Colonic mucosa (tissue), 4 donors: ENCODE measurements at regions not wholly inside any gene's neighbourhood (a gene's known extent, or its start where the extent isn't known, plus 50 kb on each side); places are given as distances from the start of the nearest gene placed in this dataset.
"Not testable (repeated sequence)": the region's sequence is repeated elsewhere in the genome, so short reads cannot be mapped to it uniquely, and the experiment has no call there.

Source experiments
- DNase-seq: peaks from one replicate; pipeline ENCODE4 v3.0.0-alpha.2; 2020
- H3K27ac ChIP-seq: fragments of 200-600 bp; one replicate; pipeline ENCODE4 v1.8.0; 2021
- H3K27me3 ChIP-seq: fragments of 200-600 bp; one replicate; pipeline ENCODE4 v1.8.0; 2021
- H3K36me3 ChIP-seq: fragments of 200-600 bp; one replicate; pipeline ENCODE4 v1.8.0; 2021
- H3K4me1 ChIP-seq: fragments of 200-600 bp; one replicate; pipeline ENCODE4 v1.8.0; 2021; ENCODE audit warnings: mild to moderate bottlenecking
- H3K4me3 ChIP-seq: fragments of 200-600 bp; one replicate; pipeline ENCODE4 v1.8.0; 2021
- H3K9ac ChIP-seq, 2 donors: one replicate each; pipeline ENCODE4 v1.7.0; 2013; ENCODE audit warnings: control low read depth in 2 of 2, low read depth in 2 of 2, low read length in 2 of 2
- H3K9me3 ChIP-seq: fragments of 200-600 bp; one replicate; pipeline ENCODE4 v1.8.0; 2021
- CTCF ChIP-seq: fragments of 200-600 bp; IDR thresholded peaks from one replicate; pipeline ENCODE4 v1.8.0; 2022; ENCODE audit warnings: antibody characterized with exemption, mild to moderate bottlenecking
- intact Hi-C: fragments of 100-400 bp; cut with DNase I; formaldehyde crosslinking; loops from one replicate; pipeline ENCODE4 v1.14.1; 2022
- donor health status: healthy.
- donor health status: DM: no; HTN: no; CAD: no.
- donor health status: DM: no; HTN: no; CAD: no.

- Histone ChIP-seq H3K9ac (no peak overlapping the region), H3K27ac (no peak overlapping the region), H3K9me3 (no peaks in the 10 kb centered on the region), H3K27me3 (no peaks in the 10 kb centered on the region), H3K4me3 (no peak overlapping the region), H3K4me1 (no peaks in the 10 kb centered on the region), H3K36me3 (no peaks in the 10 kb centered on the region)
- DNase-seq, result no peak
- no peak for TF ChIP-seq CTCF
- intact Hi-C loops, result no loop called here
These were observed 176.4 kb upstream of the WSCD1 start for GRCh38 chr17:5893741-5894140.

- no peaks in the 10 kb centered on the region for H3K9me3 ChIP-seq
- H3K4me1 ChIP-seq, result no peaks in the 10 kb centered on the region
- H3K4me3 ChIP-seq, result no peak overlapping the region
- H3K36me3 ChIP-seq, result no peaks in the 10 kb centered on the region
- intact Hi-C loops, result no loop called here
- H3K9ac ChIP-seq, result no peak overlapping the region
- no peak for TF ChIP-seq CTCF
- no peak overlapping the region for H3K27ac ChIP-seq
- no peak for DNase-seq
- no peaks in the 10 kb centered on the region for H3K27me3 ChIP-seq
These were observed 174.9 kb upstream of the WSCD1 start for GRCh38 chr17:5895276-5895675.

- no peak overlapping the region for H3K9ac ChIP-seq
- H3K36me3 ChIP-seq, result no peaks in the 10 kb centered on the region
- no peak overlapping the region for H3K4me3 ChIP-seq
- no peaks in the 10 kb centered on the region for H3K9me3 ChIP-seq
- DNase-seq, result no peak
- H3K27me3 ChIP-seq, result no peaks in the 10 kb centered on the region
- no peak overlapping the region for H3K27ac ChIP-seq
- no peaks in the 10 kb centered on the region for H3K4me1 ChIP-seq
- no peak for TF ChIP-seq CTCF
- intact Hi-C loops, result no loop called here
These were observed 174.0 kb upstream of the WSCD1 start for GRCh38 chr17:5896215-5896614.

GRCh38 chr17:5897275-5897911 lies 172.8 kb upstream of the WSCD1 start:
- H3K4me3 ChIP-seq, result no peak overlapping the region
- no peak for TF ChIP-seq CTCF

GRCh38 chr17:5897981-5898380 lies 172.2 kb upstream of the WSCD1 start:
- H3K9ac ChIP-seq, intact Hi-C loops, H3K4me1 ChIP-seq, H3K36me3 ChIP-seq, H3K4me3 ChIP-seq, H3K9me3 ChIP-seq, H3K27me3 ChIP-seq, DNase-seq, H3K27ac ChIP-seq: not testable (repeated sequence)

More at GRCh38 chr17:5897275-5897911, 172.8 kb upstream of the WSCD1 start:
- H3K4me1 ChIP-seq, result no peaks in the 10 kb centered on the region
- no peaks in the 10 kb centered on the region for H3K27me3 ChIP-seq
- no peak for DNase-seq
- H3K9me3 ChIP-seq, result no peaks in the 10 kb centered on the region
- no peak overlapping the region for H3K27ac ChIP-seq
- no peaks in the 10 kb centered on the region for H3K36me3 ChIP-seq
- intact Hi-C loops, result no loop called here
- H3K9ac ChIP-seq, result no peak overlapping the region

GRCh38 chr17:5898406-5898805 lies 171.8 kb upstream of the WSCD1 start:
- H3K27ac ChIP-seq, result no peak overlapping the region
- no peak for TF ChIP-seq CTCF
- intact Hi-C loops, result no loop called here

More at GRCh38 chr17:5898406-5898805, 171.8 kb upstream of the WSCD1 start:
- Histone ChIP-seq H3K9me3 (no peaks in the 10 kb centered on the region), H3K36me3 (no peaks in the 10 kb centered on the region), H3K4me1 (no peaks in the 10 kb centered on the region), H3K4me3 (no peak overlapping the region), H3K27me3 (no peaks in the 10 kb centered on the region), H3K9ac (no peak overlapping the region)
- DNase-seq, result no peak
